MM.1S (cell line): ENCODE measurements at regions not wholly inside any gene's neighbourhood (a gene's known extent, or its start where the extent isn't known, plus 50 kb on each side); places are given as distances from the start of the nearest gene placed in this dataset.

Source experiments
- EZH2 ChIP-seq: fragments of 300-600 bp; sonication (generic); optimal IDR thresholded peaks from 2 replicates; pipeline ENCODE3; 2017; ENCODE audit warnings: low read depth, mild to moderate bottlenecking, antibody characterized with exemption, low read length, mixed read lengths
- EZH2phosphoT487 ChIP-seq: fragments of 300-600 bp; sonication (generic); IDR thresholded peaks from 2 replicates; pipeline ENCODE4 v1.6.1; 2018; ENCODE audit warnings: antibody characterized with exemption, low read length
- TF ChIP-seq, protein P1 (sequence below): fragments of 300-600 bp; sonication (generic); IDR thresholded peaks from 2 replicates; pipeline ENCODE4 v1.5.1; 2016; ENCODE audit warnings: antibody characterized with exemption, low read length, mixed read lengths

- TF ChIP-seq, protein P1, sequence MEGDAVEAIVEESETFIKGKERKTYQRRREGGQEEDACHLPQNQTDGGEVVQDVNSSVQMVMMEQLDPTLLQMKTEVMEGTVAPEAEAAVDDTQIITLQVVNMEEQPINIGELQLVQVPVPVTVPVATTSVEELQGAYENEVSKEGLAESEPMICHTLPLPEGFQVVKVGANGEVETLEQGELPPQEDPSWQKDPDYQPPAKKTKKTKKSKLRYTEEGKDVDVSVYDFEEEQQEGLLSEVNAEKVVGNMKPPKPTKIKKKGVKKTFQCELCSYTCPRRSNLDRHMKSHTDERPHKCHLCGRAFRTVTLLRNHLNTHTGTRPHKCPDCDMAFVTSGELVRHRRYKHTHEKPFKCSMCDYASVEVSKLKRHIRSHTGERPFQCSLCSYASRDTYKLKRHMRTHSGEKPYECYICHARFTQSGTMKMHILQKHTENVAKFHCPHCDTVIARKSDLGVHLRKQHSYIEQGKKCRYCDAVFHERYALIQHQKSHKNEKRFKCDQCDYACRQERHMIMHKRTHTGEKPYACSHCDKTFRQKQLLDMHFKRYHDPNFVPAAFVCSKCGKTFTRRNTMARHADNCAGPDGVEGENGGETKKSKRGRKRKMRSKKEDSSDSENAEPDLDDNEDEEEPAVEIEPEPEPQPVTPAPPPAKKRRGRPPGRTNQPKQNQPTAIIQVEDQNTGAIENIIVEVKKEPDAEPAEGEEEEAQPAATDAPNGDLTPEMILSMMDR, result no peak
- TF ChIP-seq EZH2 (no peak), EZH2phosphoT487 (no peak)
Measured at GRCh38 chrX:20471483-20471882, 204.8 kb upstream of the RPS6KA3 start.
